ENCODE measurements at regions not wholly inside any gene's neighbourhood (a gene's known extent, or its start where the extent isn't known, plus 50 kb on each side); places are given as distances from the start of the nearest gene placed in this dataset.

DNA sequence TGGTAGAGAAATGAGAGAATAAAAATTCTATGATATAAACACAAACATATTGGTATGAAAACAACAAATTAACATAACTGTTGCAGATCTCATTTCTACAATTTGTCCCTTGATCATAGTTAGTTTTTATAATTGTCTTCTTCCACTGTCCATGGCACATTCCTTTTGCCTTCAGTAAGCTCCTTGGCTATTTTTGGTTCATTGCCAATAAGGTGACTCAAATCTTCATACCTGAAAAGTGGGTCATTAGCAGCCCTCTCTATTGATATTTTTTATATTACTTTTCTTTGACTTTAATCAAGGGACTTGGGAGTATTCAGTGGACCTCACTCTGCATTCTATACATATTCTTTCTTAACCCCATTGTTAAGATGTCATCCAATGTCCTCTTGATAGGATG is 552.9 kb downstream of the TDRD15 start:
- TF ChIP-seq SUZ12 (IDR thresholded peaks at IDR 0.05; ENCODE audit: extremely low read depth, insufficient read depth, insufficient read length) (no peak), ZNF274 (IDR thresholded peaks at IDR 0.05; ENCODE audit: low read depth, low read length) (no peak)
